ENCODE measurements at regions not wholly inside any gene's neighbourhood (a gene's known extent, or its start where the extent isn't known, plus 50 kb on each side); places are given as distances from the start of the nearest gene placed in this dataset.

- no peaks in the 10 kb centered on the region for H3K27me3 ChIP-seq (ENCODE audit: control insufficient read depth, insufficient read depth, low read length)
- TF ChIP-seq CTCF (IDR thresholded peaks at IDR 0.05; ENCODE audit: insufficient read depth, low read length, severe bottlenecking) = no peak
- FAIRE-seq (no peak), DNase-seq (ENCODE audit: low read depth) (no peak)
- no peaks in the 10 kb centered on the region for H3K36me3 ChIP-seq (ENCODE audit: control insufficient read depth, insufficient read depth, low read length)
- H3K4me3 ChIP-seq (ENCODE audit: low read depth, low read length) = no peak overlapping the region
Measured at GRCh38 chr13:77988355-77988754, 69.7 kb upstream of the EDNRB start.

DNA sequence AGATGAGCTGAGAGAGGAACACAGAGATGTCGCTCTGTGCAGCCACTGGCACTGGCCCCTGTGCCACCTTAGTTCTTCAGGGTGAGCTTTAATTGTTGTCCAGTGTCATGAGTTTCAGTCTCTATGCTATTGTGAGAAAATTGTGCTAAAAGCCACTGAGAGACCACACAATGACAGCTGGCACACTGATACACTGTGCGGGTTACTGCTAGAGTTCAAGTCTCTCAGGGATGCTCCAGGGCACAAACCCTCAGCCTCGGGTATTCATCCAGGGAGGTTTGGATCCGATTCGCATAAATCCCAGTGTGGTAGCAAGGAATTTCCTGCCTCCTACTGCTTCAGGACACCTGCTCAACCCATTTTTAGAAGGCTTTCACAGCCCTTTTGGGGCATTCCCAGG lies 68.1 kb upstream of the EDNRB start:
- H3K27me3 ChIP-seq (ENCODE audit: control insufficient read depth, insufficient read depth, low read length) = no peaks in the 10 kb centered on the region
- DNase-seq (ENCODE audit: low read depth) = no peak
- H3K4me3 ChIP-seq (ENCODE audit: low read depth, low read length) = no peak overlapping the region
- TF ChIP-seq CTCF (IDR thresholded peaks at IDR 0.05; ENCODE audit: insufficient read depth, low read length, severe bottlenecking) = no peak
- peak; percentile 72 for FAIRE-seq
- no peaks in the 10 kb centered on the region for H3K36me3 ChIP-seq (ENCODE audit: control insufficient read depth, insufficient read depth, low read length)

DNA sequence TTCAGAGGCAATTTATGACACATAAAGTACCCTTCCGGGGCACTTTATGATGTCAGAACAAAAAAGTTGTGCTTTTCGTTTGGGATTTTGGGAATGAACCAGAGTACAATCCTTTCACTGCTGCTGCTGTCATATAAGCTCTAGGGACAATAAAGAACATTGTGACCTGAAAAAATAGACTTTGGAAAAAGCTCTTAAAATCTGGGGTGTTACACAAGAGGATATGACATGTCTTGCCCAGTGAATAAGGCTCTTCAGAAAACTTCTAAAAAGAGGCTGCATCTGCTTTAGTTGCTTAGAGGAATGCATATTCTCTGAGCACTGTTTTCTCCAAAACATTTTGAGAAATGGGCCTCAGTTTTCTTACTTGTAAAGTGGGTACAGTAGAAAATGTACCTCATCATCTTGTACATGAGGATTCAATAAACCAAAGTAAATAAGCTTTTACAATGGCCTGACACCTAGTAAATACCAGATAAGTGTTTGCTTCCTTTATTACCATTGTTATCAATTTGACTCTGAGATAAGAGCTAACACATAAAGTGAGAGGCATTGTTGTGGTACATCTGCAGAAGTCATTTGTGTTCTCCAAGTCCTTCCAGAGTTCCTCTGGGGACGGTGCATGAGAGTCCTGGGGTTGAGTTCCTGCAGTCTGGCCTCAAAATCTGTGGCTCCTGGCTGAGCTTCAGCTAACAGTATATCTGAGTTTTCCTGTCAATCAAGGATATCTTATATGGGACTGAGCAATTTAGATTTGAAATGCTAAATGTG lies 67.4 kb upstream of the EDNRB start:
- TF ChIP-seq CTCF (IDR thresholded peaks at IDR 0.05; ENCODE audit: insufficient read depth, low read length, severe bottlenecking) = no peak
- Histone ChIP-seq H3K4me3 (ENCODE audit: low read depth, low read length) (no peak overlapping the region), H3K36me3 (ENCODE audit: control insufficient read depth, insufficient read depth, low read length) (no peaks in the 10 kb centered on the region), H3K27me3 (ENCODE audit: control insufficient read depth, insufficient read depth, low read length) (no peaks in the 10 kb centered on the region)
- DNase-seq (ENCODE audit: low read depth) (no peak), FAIRE-seq (no peak)

DNA sequence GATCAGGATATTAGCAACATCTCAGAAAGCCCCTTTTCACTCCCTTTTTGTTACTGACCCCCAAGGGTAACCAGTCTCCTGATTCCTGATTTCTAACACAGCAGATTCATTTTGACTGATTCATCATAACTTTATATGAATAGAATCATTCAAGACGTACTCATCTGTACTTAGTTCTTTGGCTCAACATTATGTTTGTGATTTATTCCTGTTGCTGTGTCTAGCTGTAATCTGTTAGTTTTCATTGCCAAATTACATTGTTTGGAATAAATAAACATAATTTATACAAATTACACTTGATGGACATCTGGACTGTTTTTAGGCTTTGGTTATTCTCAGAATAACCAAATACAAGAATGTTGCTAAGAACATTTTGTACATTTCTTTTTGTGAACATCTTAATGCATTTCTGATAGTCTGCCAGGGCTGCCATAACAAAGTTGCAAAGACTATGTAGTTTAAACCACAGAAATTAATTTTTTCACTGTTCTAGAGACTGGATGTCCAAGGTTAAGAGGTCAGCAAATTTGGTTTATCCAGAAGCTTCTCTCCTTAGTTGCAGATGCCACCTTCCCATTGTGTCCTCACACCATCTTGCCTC lies 62.8 kb upstream of the EDNRB start:
- FAIRE-seq (no peak), DNase-seq (ENCODE audit: low read depth) (no peak)
- no peaks in the 10 kb centered on the region for H3K36me3 ChIP-seq (ENCODE audit: control insufficient read depth, insufficient read depth, low read length)
- no peaks in the 10 kb centered on the region for H3K27me3 ChIP-seq (ENCODE audit: control insufficient read depth, insufficient read depth, low read length)
- H3K4me3 ChIP-seq (ENCODE audit: low read depth, low read length) = no peak overlapping the region
- no peak for TF ChIP-seq CTCF (IDR thresholded peaks at IDR 0.05; ENCODE audit: insufficient read depth, low read length, severe bottlenecking)

DNA sequence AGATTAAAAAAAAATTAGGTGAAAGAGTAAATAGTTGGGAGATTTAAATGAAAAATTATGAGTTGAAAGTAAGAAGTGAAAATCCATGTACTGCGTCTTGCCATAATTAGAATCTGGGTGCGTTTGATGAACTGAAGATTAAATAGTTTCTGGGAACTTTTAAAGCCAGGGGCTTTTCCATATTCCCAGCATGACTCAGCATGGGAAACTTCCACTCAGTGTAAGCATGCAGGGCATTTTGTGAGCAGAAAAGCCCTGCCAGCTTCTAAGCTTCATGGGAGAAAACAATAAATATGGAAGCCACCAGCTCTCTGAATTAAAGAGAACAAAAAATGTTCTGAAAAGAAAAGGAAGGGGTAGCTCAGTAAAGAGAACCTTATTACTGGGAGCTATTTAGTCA lies 62.0 kb upstream of the EDNRB start:
- no peak for TF ChIP-seq CTCF (IDR thresholded peaks at IDR 0.05; ENCODE audit: insufficient read depth, low read length, severe bottlenecking)
- no peak overlapping the region for H3K4me3 ChIP-seq (ENCODE audit: low read depth, low read length)
- no peak for FAIRE-seq
- no peak for DNase-seq (ENCODE audit: low read depth)
- no peaks in the 10 kb centered on the region for H3K27me3 ChIP-seq (ENCODE audit: control insufficient read depth, insufficient read depth, low read length)
- no peaks in the 10 kb centered on the region for H3K36me3 ChIP-seq (ENCODE audit: control insufficient read depth, insufficient read depth, low read length)

Data from bronchial epithelial cell (primary cell).